Osteocyte (in vitro differentiated cells): ENCODE measurements at regions not wholly inside any gene's neighbourhood (a gene's known extent, or its start where the extent isn't known, plus 50 kb on each side); places are given as distances from the start of the nearest gene placed in this dataset.
A peak's percentile ranks its signal among the peaks of the same experiment; 100 is the strongest.

Experiments used
- DNase-seq: peaks from one replicate; pipeline ENCODE4 v3.0.0; 2021; ENCODE audit warnings: mixed read lengths; ENCODE audit not compliant: unreplicated experiment; ENCODE audit errors: extremely low spot score
- H3K27ac Mint-ChIP-seq: one replicate; pipeline ENCODE4 v1.8.0; 2021; ENCODE audit warnings: mild to moderate bottlenecking, mixed read lengths; ENCODE audit not compliant: unreplicated experiment
- H3K27me3 Mint-ChIP-seq: one replicate; pipeline ENCODE4 v1.8.0; 2021; ENCODE audit warnings: mixed read lengths; ENCODE audit not compliant: unreplicated experiment
- H3K36me3 Mint-ChIP-seq: one replicate; pipeline ENCODE4 v1.8.0; 2021; ENCODE audit warnings: mixed read lengths; ENCODE audit not compliant: unreplicated experiment
- H3K4me1 Mint-ChIP-seq: one replicate; pipeline ENCODE4 v1.8.0; 2021; ENCODE audit warnings: mixed read lengths; ENCODE audit not compliant: unreplicated experiment
- H3K4me3 Mint-ChIP-seq: one replicate; pipeline ENCODE4 v1.8.0; 2021; ENCODE audit warnings: mild to moderate bottlenecking, moderate library complexity, mixed read lengths; ENCODE audit not compliant: unreplicated experiment
- H3K9me3 Mint-ChIP-seq: one replicate; pipeline ENCODE4 v1.8.0; 2021; ENCODE audit warnings: mixed read lengths; ENCODE audit not compliant: unreplicated experiment
- CTCF ChIP-seq: fragments of 200-600 bp; sonication (generic); IDR thresholded peaks from 2 replicates; pipeline ENCODE4 v1.5.0; 2021; ENCODE audit warnings: antibody characterized with exemption, mild to moderate bottlenecking, moderate library complexity

GRCh38 chr13:44063881-44064280, 184.2 kb downstream of the LACC1 start:
- H3K27ac Mint-ChIP-seq = no peak overlapping the region
- peaks cover 4% of the 10 kb centered on the region for H3K9me3 Mint-ChIP-seq
- H3K4me1 Mint-ChIP-seq = peaks cover 23% of the 10 kb centered on the region
- no peak overlapping the region for H3K4me3 Mint-ChIP-seq
- no peaks in the 10 kb centered on the region for H3K36me3 Mint-ChIP-seq
- no peaks in the 10 kb centered on the region for H3K27me3 Mint-ChIP-seq
- DNase-seq = no peak
- no peak for TF ChIP-seq CTCF

- Mint-ChIP-seq H3K4me1 (peaks cover 18% of the 10 kb centered on the region), H3K9me3 (peaks cover 4% of the 10 kb centered on the region), H3K27ac (no peak overlapping the region), H3K27me3 (no peaks in the 10 kb centered on the region), H3K4me3 (no peak overlapping the region), H3K36me3 (no peaks in the 10 kb centered on the region)
- DNase-seq = no peak
- no peak for TF ChIP-seq CTCF
These were observed 184.7 kb downstream of the LACC1 start for GRCh38 chr13:44064357-44064756.

GRCh38 chr13:44068169-44068568, 188.5 kb downstream of the LACC1 start:
- H3K4me3 Mint-ChIP-seq = no peak overlapping the region

DNA sequence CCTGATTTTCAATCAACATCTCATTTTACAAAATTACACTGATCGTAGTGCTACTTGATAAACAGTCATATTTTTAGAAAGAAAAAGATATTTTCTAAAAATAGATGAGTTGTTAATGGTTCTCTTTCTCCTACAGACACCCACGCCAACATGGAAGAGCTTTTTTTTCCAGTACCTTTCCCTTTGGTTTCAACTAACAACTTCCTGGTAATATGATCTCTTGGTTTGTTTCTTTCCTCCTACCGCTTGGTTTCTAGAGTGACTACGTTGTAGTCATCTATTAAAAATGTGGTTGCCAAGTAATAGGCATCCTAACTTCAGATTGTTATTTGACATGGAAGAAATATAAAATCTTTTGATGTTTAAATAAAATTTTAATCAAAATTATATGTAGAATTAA, 189.0 kb downstream of the LACC1 start:
- H3K27ac Mint-ChIP-seq = peak overlapping the region; percentile 25
- no peaks in the 10 kb centered on the region for H3K27me3 Mint-ChIP-seq
- no peak for DNase-seq
- H3K4me3 Mint-ChIP-seq = no peak overlapping the region
- peaks cover 7% of the 10 kb centered on the region for H3K4me1 Mint-ChIP-seq
- peaks cover 1% of the 10 kb centered on the region for H3K36me3 Mint-ChIP-seq
- peaks cover 11% of the 10 kb centered on the region for H3K9me3 Mint-ChIP-seq
- TF ChIP-seq CTCF = no peak

More at GRCh38 chr13:44068169-44068568, 188.5 kb downstream of the LACC1 start:
- Mint-ChIP-seq H3K9me3 (peaks cover 11% of the 10 kb centered on the region), H3K4me1 (peaks cover 7% of the 10 kb centered on the region), H3K27me3 (no peaks in the 10 kb centered on the region), H3K36me3 (peaks cover 1% of the 10 kb centered on the region), H3K27ac (peak overlapping the region; percentile 25)
- TF ChIP-seq CTCF = peak; percentile 16
- no peak for DNase-seq

GRCh38 chr13:44072536-44072935, 192.8 kb downstream of the LACC1 start:
- no peak for DNase-seq
- H3K36me3 Mint-ChIP-seq = peaks cover 1% of the 10 kb centered on the region
- peaks cover 11% of the 10 kb centered on the region for H3K9me3 Mint-ChIP-seq
- no peak overlapping the region for H3K27ac Mint-ChIP-seq
- peaks cover 7% of the 10 kb centered on the region for H3K4me1 Mint-ChIP-seq
- TF ChIP-seq CTCF = no peak
- H3K4me3 Mint-ChIP-seq = no peak overlapping the region
- H3K27me3 Mint-ChIP-seq = no peaks in the 10 kb centered on the region
